HEK293 (cell line): ENCODE measurements at regions not wholly inside any gene's neighbourhood (a gene's known extent, or its start where the extent isn't known, plus 50 kb on each side); places are given as distances from the start of the nearest gene placed in this dataset.

Experiments
- CTCF ChIA-PET: fragments of 350-600 bp; formaldehyde crosslinking; extraction: SDS; loops from one replicate; lab custom pipeline; 2021; ENCODE audit warnings: antibody characterized with exemption; lab: Yijun Ruan, JAX
- POLR2A ChIA-PET: fragments of 300-600 bp; formaldehyde crosslinking; extraction: SDS; loops from one replicate; lab custom pipeline; 2020; ENCODE audit warnings: antibody characterized with exemption, inconsistent platforms; lab: Yijun Ruan, JAX
- H3K27ac ChIP-seq: fragments of 200-500 bp; sonication (Bioruptor generic); 2 replicates; pipeline ENCODE4 v1.5.1; 2014; ENCODE audit warnings: low read depth, low read length, control low read depth, inconsistent platforms; ENCODE audit errors: extremely low read depth
- H3K36me3 ChIP-seq, 2 experiments: fragments of 200-500 bp in 1 of 2; sonication (Bioruptor generic) in 1 of 2; 1 replicate in 1 of 2; 2 replicates in 1 of 2; pipeline ENCODE4 v1.5.1; 2014 to 2017; ENCODE audit warnings: inconsistent platforms in 2 of 2, low read length in 2 of 2; ENCODE audit not compliant: control insufficient read depth in 2 of 2, insufficient read depth in 1 of 2
- H3K4me1 ChIP-seq: fragments of 200-500 bp; sonication (Bioruptor generic); 2 replicates; pipeline ENCODE4 v1.5.1; 2014; ENCODE audit warnings: mild to moderate bottlenecking, low read length, inconsistent platforms; ENCODE audit not compliant: control insufficient read depth, insufficient read depth
- H3K4me3 ChIP-seq: 2 replicates; pipeline ENCODE4 v1.5.1; 2011; ENCODE audit warnings: low read depth, mild to moderate bottlenecking, control low read depth, low read length, moderate library complexity
- H3K9me3 ChIP-seq: fragments of 200-500 bp; sonication (Bioruptor generic); 2 replicates; pipeline ENCODE4 v1.5.1; 2014; ENCODE audit warnings: low read depth, low read length, inconsistent platforms; ENCODE audit not compliant: control insufficient read depth, insufficient read depth
- AEBP2 ChIP-seq: fragments of 450-650 bp; formaldehyde crosslinking; IDR thresholded peaks from 2 replicates; pipeline ENCODE4 v1.5.1; 2016; ENCODE audit warnings: missing biosample characterization, missing genetic modification characterization, borderline replicate concordance
- CTCF ChIP-seq: fragments of 450-650 bp; formaldehyde crosslinking; IDR thresholded peaks from 2 replicates; pipeline ENCODE4 v1.5.1; 2016; ENCODE audit warnings: missing biosample characterization, missing genetic modification characterization
- GLIS1 ChIP-seq: fragments of 450-650 bp; formaldehyde crosslinking; IDR thresholded peaks from 2 replicates; pipeline ENCODE4 v1.5.1; 2016; ENCODE audit warnings: missing biosample characterization, missing genetic modification characterization
- KLF1 ChIP-seq: fragments of 450-650 bp; formaldehyde crosslinking; IDR thresholded peaks from 2 replicates; pipeline ENCODE4 v1.5.1; 2016; ENCODE audit warnings: missing biosample characterization, missing genetic modification characterization
- PRDM10 ChIP-seq: fragments of 450-650 bp; formaldehyde crosslinking; IDR thresholded peaks from 2 replicates; pipeline ENCODE4 v1.5.1; 2016; ENCODE audit warnings: missing biosample characterization, missing genetic modification characterization
- PRDM2 ChIP-seq: fragments of 450-650 bp; formaldehyde crosslinking; IDR thresholded peaks from 2 replicates; pipeline ENCODE4 v1.5.1; 2016; ENCODE audit warnings: missing biosample characterization, missing genetic modification characterization, borderline replicate concordance
- SCRT2 ChIP-seq: fragments of 450-650 bp; formaldehyde crosslinking; IDR thresholded peaks from 2 replicates; pipeline ENCODE4 v1.5.1; 2016; ENCODE audit warnings: missing biosample characterization, missing genetic modification characterization
- SP3 ChIP-seq: fragments of 450-650 bp; formaldehyde crosslinking; IDR thresholded peaks from 2 replicates; pipeline ENCODE4 v1.5.1; 2016; ENCODE audit warnings: missing biosample characterization, missing genetic modification characterization
- ZIC2 ChIP-seq: fragments of 450-650 bp; formaldehyde crosslinking; IDR thresholded peaks from 2 replicates; pipeline ENCODE4 v1.5.1; 2016; ENCODE audit warnings: missing biosample characterization, missing genetic modification characterization
- ZNF10 ChIP-seq: fragments of 450-650 bp; formaldehyde crosslinking; IDR thresholded peaks from 2 replicates; pipeline ENCODE4 v1.5.1; 2017; ENCODE audit warnings: missing biosample characterization, missing genetic modification characterization
- ZNF121 ChIP-seq: fragments of 450-650 bp; formaldehyde crosslinking; IDR thresholded peaks from 2 replicates; pipeline ENCODE4 v1.5.1; 2016; ENCODE audit warnings: missing biosample characterization, missing genetic modification characterization
- ZNF2 ChIP-seq: fragments of 450-650 bp; formaldehyde crosslinking; IDR thresholded peaks from 2 replicates; pipeline ENCODE4 v1.5.1; 2016; ENCODE audit warnings: missing biosample characterization, missing genetic modification characterization
- ZNF214 ChIP-seq: fragments of 450-650 bp; formaldehyde crosslinking; IDR thresholded peaks from 2 replicates; pipeline ENCODE4 v1.5.1; 2017; ENCODE audit warnings: missing biosample characterization, mild to moderate bottlenecking, missing genetic modification characterization, borderline replicate concordance
- ZNF302 ChIP-seq: fragments of 450-650 bp; formaldehyde crosslinking; IDR thresholded peaks from 2 replicates; pipeline ENCODE4 v1.5.1; 2016; ENCODE audit warnings: missing biosample characterization, missing genetic modification characterization, low read depth
- ZNF48 ChIP-seq: fragments of 450-650 bp; formaldehyde crosslinking; IDR thresholded peaks from 2 replicates; pipeline ENCODE4 v1.5.1; 2016; ENCODE audit warnings: missing biosample characterization, missing genetic modification characterization
- ZNF488 ChIP-seq: fragments of 450-650 bp; formaldehyde crosslinking; IDR thresholded peaks from 2 replicates; pipeline ENCODE4 v1.5.1; 2016; ENCODE audit warnings: missing biosample characterization, missing genetic modification characterization
- ZNF501 ChIP-seq: fragments of 450-650 bp; formaldehyde crosslinking; IDR thresholded peaks from 2 replicates; pipeline ENCODE4 v1.5.1; 2016; ENCODE audit warnings: missing biosample characterization, missing genetic modification characterization
- ZNF544 ChIP-seq: fragments of 450-650 bp; formaldehyde crosslinking; IDR thresholded peaks from 2 replicates; pipeline ENCODE4 v1.5.0; 2017; ENCODE audit warnings: missing biosample characterization, missing genetic modification characterization
- ZNF76 ChIP-seq: fragments of 450-650 bp; formaldehyde crosslinking; IDR thresholded peaks from 2 replicates; pipeline ENCODE4; 2016; ENCODE audit warnings: low read depth, missing biosample characterization, missing genetic modification characterization, borderline replicate concordance
- ZNF830 ChIP-seq: fragments of 450-650 bp; IDR thresholded peaks from 2 replicates; pipeline ENCODE4 v1.5.0; 2018; ENCODE audit warnings: missing biosample characterization, missing genetic modification characterization, low read depth, mild to moderate bottlenecking, moderate library complexity

- TF ChIP-seq AEBP2 (tag by site-specific recombination): no peak
- no peak for TF ChIP-seq PRDM10 (tag by site-specific recombination)
- TF ChIP-seq KLF1 (tag by site-specific recombination): peak; percentile 70
- peak; percentile 38; the same call in 1 of the 2 replicates for TF ChIP-seq ZNF501 (tag by site-specific recombination)
- TF ChIP-seq GLIS1 (tag by site-specific recombination): peak; percentile 64
- TF ChIP-seq ZNF830 (tag by site-specific recombination): no peak
- no peak for TF ChIP-seq ZNF121 (tag by site-specific recombination)
- TF ChIP-seq SP3 (tag by site-specific recombination): 0 out of 2 replicates have a peak, but pooled peaks have one; percentile 25
- peak; percentile 62 for TF ChIP-seq CTCF (tag by site-specific recombination)
- peak; percentile 66 for TF ChIP-seq ZNF2 (tag by site-specific recombination)
- TF ChIP-seq ZNF76 (tag by site-specific recombination): no peak
- peak; percentile 27; the same call in 1 of the 2 replicates for TF ChIP-seq ZIC2 (tag by site-specific recombination)
- TF ChIP-seq ZNF48: no peak
- TF ChIP-seq ZNF544 (tag by site-specific recombination): no peak
- TF ChIP-seq ZNF214: no peak
- no peak for TF ChIP-seq ZNF302 (tag by site-specific recombination)
- peak; percentile 79 for TF ChIP-seq SCRT2 (tag by site-specific recombination)
These were observed 141.9 kb upstream of the SMAD3 start (continued) for GRCh38 chr15:66923438-66923881.

- no peaks in the 10 kb centered on the region for H3K36me3 ChIP-seq
- no peak overlapping the region for H3K27ac ChIP-seq
- no peak overlapping the region for H3K4me3 ChIP-seq
- ChIA-PET POLR2A (no interaction called here), CTCF (interaction anchor here (0.9 kb wide), 1 partner anchor 87 kb away, joined by 3 read pairs; no protein-coding TSS in a partner anchor)
- TF ChIP-seq ZNF10 (tag by site-specific recombination): no peak
- no peak for TF ChIP-seq PRDM2 (tag by site-specific recombination)
- no peak for TF ChIP-seq ZNF488
- no peaks in the 10 kb centered on the region for H3K9me3 ChIP-seq
- H3K4me1 ChIP-seq: peaks cover 2% of the 10 kb centered on the region; the same call in 1 of the 2 replicates
These were observed 140.5 kb upstream of the SMAD3 start for GRCh38 chr15:66924889-66925288.
